Neural cell (in vitro differentiated cells): ENCODE measurements at regions not wholly inside any gene's neighbourhood (a gene's known extent, or its start where the extent isn't known, plus 50 kb on each side); places are given as distances from the start of the nearest gene placed in this dataset.

ENCODE experiments used
- H2AFZ ChIP-seq: fragments of 200-600, 300-800 bp; sonication (generic), shearing (Covaris generic); 2 replicates; pipeline ENCODE4 v1.6.0; 2014; ENCODE audit warnings: low read depth, mild to moderate bottlenecking, antibody characterized with exemption, low read length, moderate library complexity
- H3F3A ChIP-seq: fragments of 200-600 bp; shearing (Covaris generic); 2 replicates; pipeline ENCODE4 v1.6.1; 2016; ENCODE audit warnings: mild to moderate bottlenecking, moderate library complexity, mixed read lengths, antibody characterized with exemption, low read length; ENCODE audit not compliant: insufficient read depth, poor library complexity, severe bottlenecking
- H3K27ac ChIP-seq: fragments of 200-600, 300-800 bp; sonication (generic), shearing (Covaris generic); 2 replicates; pipeline ENCODE4 v1.5.1; 2014; ENCODE audit warnings: mild to moderate bottlenecking, low read length, moderate library complexity
- H3K27me3 ChIP-seq: fragments of 300-800, 200-600 bp; sonication (generic), shearing (Covaris generic); 2 replicates; pipeline ENCODE4 v1.6.0; 2014; ENCODE audit warnings: mild to moderate bottlenecking, low read depth, low read length, moderate library complexity; ENCODE audit not compliant: insufficient read depth
- H3K36me3 ChIP-seq: fragments of 300-800, 200-600 bp; sonication (generic), shearing (Covaris generic); 2 replicates; pipeline ENCODE4 v1.5.1; 2014; ENCODE audit warnings: mild to moderate bottlenecking, antibody characterized with exemption, low read length, moderate library complexity; ENCODE audit not compliant: insufficient read depth
- H3K4me2 ChIP-seq: fragments of 300-800, 200-600 bp; sonication (generic), shearing (Covaris generic); 2 replicates; pipeline ENCODE4 v1.6.0; 2014; ENCODE audit warnings: mild to moderate bottlenecking, low read length
- H3K4me3 ChIP-seq: fragments of 300-800, 200-600 bp; sonication (generic), shearing (Covaris generic); 2 replicates; pipeline ENCODE4 v1.5.1; 2014; ENCODE audit warnings: mild to moderate bottlenecking, low read length, moderate library complexity
- H3K79me2 ChIP-seq: fragments of 200-600 bp; shearing (Covaris generic); replicated peaks from 2 replicates; pipeline ENCODE4 v1.6.0; 2014; ENCODE audit warnings: mild to moderate bottlenecking, low read length, moderate library complexity; ENCODE audit not compliant: insufficient read depth
- H3K9ac ChIP-seq: fragments of 300-800, 200-600 bp; sonication (generic), shearing (Covaris generic); 2 replicates; pipeline ENCODE4 v1.6.1; 2016; ENCODE audit warnings: mild to moderate bottlenecking, low read length, mixed read lengths
- H3K9me2 ChIP-seq: fragments of 200-600 bp; shearing (Covaris generic); 2 replicates; pipeline ENCODE4 v1.6.1; 2016; ENCODE audit warnings: mild to moderate bottlenecking, low read length, mixed read lengths; ENCODE audit not compliant: insufficient read depth
- H3K9me3 ChIP-seq: fragments of 200-600, 300-800 bp; sonication (generic), shearing (Covaris generic); 2 replicates; pipeline ENCODE4 v1.6.1; 2016; ENCODE audit warnings: mild to moderate bottlenecking, mixed run types, low read length, moderate library complexity, mixed read lengths
- H4K20me1 ChIP-seq: fragments of 200-600 bp; shearing (Covaris generic); 2 replicates; pipeline ENCODE4 v1.6.1; 2016; ENCODE audit warnings: mild to moderate bottlenecking, mixed run types; ENCODE audit not compliant: insufficient read depth
- CTCF ChIP-seq: fragments of 450-650 bp; IDR thresholded peaks from 2 replicates; pipeline ENCODE4 v1.5.1; 2014; ENCODE audit warnings: antibody characterized with exemption, mild to moderate bottlenecking, moderate library complexity; ENCODE audit not compliant: poor library complexity, severe bottlenecking
- EP300 ChIP-seq: fragments of 450-650 bp; conservative IDR thresholded peaks from 2 replicates; pipeline ENCODE4 v1.6.1; 2014; ENCODE audit warnings: antibody characterized with exemption, mild to moderate bottlenecking, moderate library complexity; ENCODE audit not compliant: poor library complexity, severe bottlenecking
- EZH2 ChIP-seq: fragments of 200-600, 300-800 bp; shearing (Covaris generic), sonication (generic); IDR thresholded peaks from 2 replicates; pipeline ENCODE4 v1.6.1; 2014; ENCODE audit warnings: antibody characterized with exemption, low read length, borderline replicate concordance, mild to moderate bottlenecking; ENCODE audit not compliant: insufficient read depth, poor library complexity, severe bottlenecking
- MXI1 ChIP-seq: fragments of 450-650 bp; conservative IDR thresholded peaks from 2 replicates; pipeline ENCODE4 v1.6.1; 2014; ENCODE audit warnings: antibody characterized with exemption, mild to moderate bottlenecking; ENCODE audit not compliant: poor library complexity, severe bottlenecking
- POLR2AphosphoS5 ChIP-seq: IDR thresholded peaks from 2 replicates; pipeline ENCODE4 v1.6.1; 2012
- RAD21 ChIP-seq: fragments of 450-650 bp; conservative IDR thresholded peaks from 2 replicates; pipeline ENCODE4 v1.6.1; 2014; ENCODE audit warnings: antibody characterized with exemption, mild to moderate bottlenecking, moderate library complexity
- REST ChIP-seq: IDR thresholded peaks from 2 replicates; pipeline ENCODE4 v1.6.1; 2012; ENCODE audit warnings: borderline replicate concordance
- SMC3 ChIP-seq: fragments of 450-650 bp; conservative IDR thresholded peaks from 2 replicates; pipeline ENCODE4 v1.6.1; 2014; ENCODE audit warnings: antibody characterized with exemption, mild to moderate bottlenecking, moderate library complexity; ENCODE audit not compliant: poor library complexity
- TAF1 ChIP-seq: IDR thresholded peaks from 2 replicates; pipeline ENCODE4 v1.6.1; 2012; ENCODE audit warnings: low read depth

- no peaks in the 10 kb centered on the region for H4K20me1 ChIP-seq
- H3K9me3 ChIP-seq = no peaks in the 10 kb centered on the region
- H3F3A ChIP-seq = no peaks in the 10 kb centered on the region
- H3K27ac ChIP-seq = no peak overlapping the region
- no peak overlapping the region for H3K9ac ChIP-seq
- TF ChIP-seq CTCF (no peak), MXI1 (no peak), POLR2AphosphoS5 (no peak), SMC3 (no peak), RAD21 (no peak), TAF1 (no peak)
- no peak overlapping the region for H3K4me3 ChIP-seq
- H3K79me2 ChIP-seq = no peaks in the 10 kb centered on the region
- H3K36me3 ChIP-seq = no peaks in the 10 kb centered on the region
- no peak overlapping the region for H3K4me2 ChIP-seq
- no peaks in the 10 kb centered on the region for H3K9me2 ChIP-seq
- H2AFZ ChIP-seq = no peak overlapping the region
- H3K27me3 ChIP-seq = no peaks in the 10 kb centered on the region
Measured at GRCh38 chr11:82191695-82192094, 542.0 kb downstream of the FAM181B start.

- TF ChIP-seq POLR2AphosphoS5 (no peak), REST (no peak), EP300 (no peak), TAF1 (no peak), EZH2 (no peak), MXI1 (no peak), RAD21 (no peak), CTCF (no peak), SMC3 (no peak)
Measured at GRCh38 chr11:82185925-82186324, 547.7 kb downstream of the FAM181B start.

More at GRCh38 chr11:82185925-82186324, 547.7 kb downstream of the FAM181B start:
- no peak overlapping the region for H3K27ac ChIP-seq
- no peaks in the 10 kb centered on the region for H3K36me3 ChIP-seq
- no peak overlapping the region for H3K9ac ChIP-seq
- H3K4me2 ChIP-seq = no peak overlapping the region
- H3K9me2 ChIP-seq = no peaks in the 10 kb centered on the region
- H3K9me3 ChIP-seq = no peaks in the 10 kb centered on the region
- no peaks in the 10 kb centered on the region for H4K20me1 ChIP-seq
- H2AFZ ChIP-seq = no peak overlapping the region
- no peak overlapping the region for H3K4me3 ChIP-seq
- no peaks in the 10 kb centered on the region for H3K79me2 ChIP-seq
- no peaks in the 10 kb centered on the region for H3K27me3 ChIP-seq
- no peaks in the 10 kb centered on the region for H3F3A ChIP-seq
